K562 (cell line): ENCODE measurements at regions not wholly inside any gene's neighbourhood (a gene's known extent, or its start where the extent isn't known, plus 50 kb on each side); places are given as distances from the start of the nearest gene placed in this dataset.

ENCODE experiments used
- ATAC-seq: fragments of 200-7000 bp; cut with Tn5 transposase; 3 replicates; pipeline ENCODE4 v1.9.1; 2020; ENCODE audit warnings: moderate library complexity
- BruUV-seq: library from RNA; stranded (reverse); fragments of 400-500 nt; replicated peaks from 2 replicates; lab custom pipeline; 2021; lab: Mats Ljungman, UMichigan
- CTCF ChIA-PET: fragments of 300-600 bp; formaldehyde crosslinking; extraction: SDS; loops from one replicate; lab custom pipeline; 2021; ENCODE audit warnings: low intra/inter-chr PET ratio; lab: Yijun Ruan, JAX
- POLR2A ChIA-PET: fragments of 300-600, 350-650 bp; sonication (Branson Sonifier 250); formaldehyde crosslinking; extraction: SDS; loops from one replicate; lab custom pipeline; 2021; ENCODE audit warnings: antibody characterized with exemption, inconsistent platforms; lab: Yijun Ruan, JAX
- DNase-seq, 4 experiments: peaks; one replicate each; pipeline versions ENCODE4 v3.0.0 to v3.0.0-alpha.2; 2011 to 2018; ENCODE audit warnings: low spot score in 3 of 4, mixed read lengths in 3 of 4; ENCODE audit errors: extremely low read depth in 1 of 4
- FAIRE-seq: peaks from 2 replicates; lab custom pipeline; 2011; peaks lifted over from hg19 to GRCh38; lab: Jason Lieb, UNC
- H2AFZ ChIP-seq: 2 replicates; pipeline ENCODE4 v1.6.0; 2011; ENCODE audit warnings: low read depth, low read length, control low read depth, inconsistent platforms
- H3K27ac ChIP-seq: fragments of 200-600 bp; 3 replicates; pipeline ENCODE4 v1.8.0; 2011; ENCODE audit warnings: low read depth, mild to moderate bottlenecking, control low read depth, inconsistent platforms, low read length, moderate library complexity, mixed read lengths; ENCODE audit errors: extremely low read depth
- H3K27me3 ChIP-seq, 2 experiments: fragments of 300-600 bp in 1 of 2; 2 replicates in 1 of 2; 3 replicates in 1 of 2; pipeline versions ENCODE4 v1.6.0 to v1.8.0; 2011; ENCODE audit warnings: inconsistent platforms in 2 of 2, low read length in 2 of 2, mild to moderate bottlenecking in 1 of 2, mixed read lengths in 1 of 2, moderate library complexity in 1 of 2; ENCODE audit not compliant: control insufficient read depth in 2 of 2, insufficient read depth in 2 of 2
- H3K36me3 ChIP-seq: fragments of 300-600 bp; 3 replicates; pipeline ENCODE4 v1.8.0; 2011; ENCODE audit warnings: mild to moderate bottlenecking, low read length, inconsistent platforms; ENCODE audit not compliant: control insufficient read depth, insufficient read depth
- H3K4me1 ChIP-seq, 2 experiments: fragments of 200-600 bp in 1 of 2; replicated peaks in 1 of 2; 2 replicates in 1 of 2; 3 replicates in 1 of 2; pipeline versions ENCODE4 v1.5.1 to v1.8.0; 2011; ENCODE audit warnings: inconsistent platforms in 2 of 2, low read length in 2 of 2, mild to moderate bottlenecking in 1 of 2, mixed read lengths in 1 of 2, moderate library complexity in 1 of 2; ENCODE audit not compliant: control insufficient read depth in 2 of 2, insufficient read depth in 2 of 2
- H3K4me2 ChIP-seq: 2 replicates; pipeline ENCODE4 v1.6.1; 2011; ENCODE audit warnings: low read length, control low read depth, inconsistent platforms, mixed read lengths; ENCODE audit not compliant: insufficient read depth
- H3K4me3 ChIP-seq: fragments of 200-600 bp; sonication (generic), shearing (Covaris generic); 2 replicates; pipeline ENCODE4 v1.5.1; 2016; ENCODE audit warnings: control low read depth, inconsistent platforms
- H3K79me2 ChIP-seq: fragments of 200-600 bp; 3 replicates; pipeline ENCODE4 v1.8.0; 2011; ENCODE audit warnings: low read length, inconsistent platforms; ENCODE audit not compliant: control insufficient read depth, insufficient read depth
- H3K9ac ChIP-seq, 2 experiments: 2 replicates each; pipeline versions ENCODE4 v1.6.0 to v1.6.1; 2011; ENCODE audit warnings: low read depth in 2 of 2, low read length in 2 of 2, control low read depth in 1 of 2, inconsistent platforms in 1 of 2, mild to moderate bottlenecking in 1 of 2, mixed read lengths in 1 of 2; ENCODE audit not compliant: insufficient read depth in 1 of 2
- H3K9me1 ChIP-seq: one replicate; pipeline ENCODE4 v1.6.0; 2011; ENCODE audit warnings: inconsistent platforms, mild to moderate bottlenecking, low read length, moderate library complexity; ENCODE audit not compliant: control insufficient read depth, insufficient read depth
- H3K9me3 ChIP-seq: replicated peaks from 2 replicates; pipeline ENCODE4 v1.5.1; 2011; ENCODE audit warnings: low read depth, low read length, inconsistent platforms; ENCODE audit not compliant: control insufficient read depth, insufficient read depth
- H4K20me1 ChIP-seq: replicated peaks from 2 replicates; pipeline ENCODE4 v1.6.1; 2011; ENCODE audit warnings: low read length, inconsistent platforms, mixed read lengths; ENCODE audit not compliant: control insufficient read depth, insufficient read depth
- BRCA1 ChIP-seq, 2 experiments: fragments of 450-650 bp in 1 of 2; sonication (generic) in 1 of 2; formaldehyde crosslinking in 1 of 2; IDR thresholded peaks; 2 replicates each; pipeline versions ENCODE4 v1.5.0 to v1.6.1; 2017 to 2020; ENCODE audit warnings: mild to moderate bottlenecking in 1 of 2, missing genetic modification reagents in 1 of 2
- EP300 ChIP-seq: IDR thresholded peaks from 2 replicates; pipeline ENCODE4 v1.6.1; 2012; ENCODE audit warnings: low read length, improper control_type of control experiment
- FOXM1 ChIP-seq, 2 experiments: fragments of 450-650 bp in 1 of 2; sonication (generic) in 1 of 2; formaldehyde crosslinking in 1 of 2; IDR thresholded peaks; 2 replicates each; pipeline versions ENCODE4 v1.6.1 to v1.9.0; 2017 to 2022; ENCODE audit warnings: low read depth in 2 of 2, mild to moderate bottlenecking in 2 of 2, missing genetic modification reagents in 1 of 2, moderate library complexity in 1 of 2
- SNIP1 ChIP-seq: fragments of 450-650 bp; IDR thresholded peaks from 2 replicates; pipeline ENCODE4 v1.7.1; 2017; ENCODE audit warnings: low read depth, mild to moderate bottlenecking
- SOX6 ChIP-seq: fragments of 450-650 bp; IDR thresholded peaks from 2 replicates; pipeline ENCODE4 v1.6.1; 2014; ENCODE audit warnings: mild to moderate bottlenecking
- TEAD2 ChIP-seq: fragments of 450-650 bp; IDR thresholded peaks from 2 replicates; pipeline ENCODE4 v1.6.1; 2016; ENCODE audit warnings: missing genetic modification characterization, control low read depth, missing compliant biosample characterization
- WGBS: fragments of 100-300 bp; shearing (Covaris generic); methylation state at CpG from one replicate; pipeline ENCODE4 v1.1.6; 2016; ENCODE audit warnings: low coverage, mixed read lengths; ENCODE audit not compliant: insufficient coverage; ENCODE audit errors: missing lambda C conversion rate; 5-methylcytosine and 5-hydroxymethylcytosine counted together
- in situ Hi-C: fragments of 300-500 bp; cut with MboI; formaldehyde crosslinking; loops from 4 replicates; pipeline ENCODE4 v1.15.0; 2018; ENCODE audit warnings: inconsistent platforms, mixed read lengths
- intact Hi-C: fragments of 100-400 bp; cut with micrococcal nuclease; formaldehyde crosslinking; loops from 2 replicates; pipeline ENCODE4 v1.14.2; 2022
- TF ChIP-seq, protein P1 (sequence below): sonication (generic); formaldehyde crosslinking; IDR thresholded peaks from 2 replicates; pipeline ENCODE4 v1.4.0; 2020; ENCODE audit warnings: mild to moderate bottlenecking, missing genetic modification reagents
- TF ChIP-seq, protein P2 (sequence below): fragments of 450-650 bp; formaldehyde crosslinking; IDR thresholded peaks from 2 replicates; pipeline ENCODE4 v1.4.0; 2020; ENCODE audit warnings: mild to moderate bottlenecking, moderate library complexity

DNA sequence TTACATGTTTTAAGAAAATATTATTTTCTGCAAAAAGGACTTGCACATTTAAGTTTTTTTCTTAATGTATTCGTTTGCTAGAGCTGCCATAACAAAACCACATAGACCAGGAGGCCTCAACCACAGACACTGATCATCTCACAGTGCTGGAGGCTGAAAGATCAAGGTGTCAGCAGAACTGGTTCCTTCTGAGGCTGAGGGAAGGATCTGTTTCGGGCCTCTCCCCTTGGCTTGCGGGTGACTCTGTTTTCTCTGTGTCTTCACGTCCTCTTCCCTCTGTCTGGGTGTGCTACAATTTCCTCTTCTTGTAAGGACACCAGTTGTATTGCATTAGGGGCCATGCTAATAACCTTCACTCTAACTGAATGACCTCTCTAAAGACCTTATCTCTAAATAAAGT lies 364.2 kb downstream of the IRS2 start (continued):
- TF ChIP-seq TEAD2 (tag) (no peak), EP300 (no peak), SNIP1 (no peak), BRCA1 (IDR thresholded peaks at IDR 0.05) (no peak), BRCA1 (CRISPR knock-in tag; IDR thresholded peaks at IDR 0.05) (no peak), SOX6 (no peak)
- TF ChIP-seq, protein P1, sequence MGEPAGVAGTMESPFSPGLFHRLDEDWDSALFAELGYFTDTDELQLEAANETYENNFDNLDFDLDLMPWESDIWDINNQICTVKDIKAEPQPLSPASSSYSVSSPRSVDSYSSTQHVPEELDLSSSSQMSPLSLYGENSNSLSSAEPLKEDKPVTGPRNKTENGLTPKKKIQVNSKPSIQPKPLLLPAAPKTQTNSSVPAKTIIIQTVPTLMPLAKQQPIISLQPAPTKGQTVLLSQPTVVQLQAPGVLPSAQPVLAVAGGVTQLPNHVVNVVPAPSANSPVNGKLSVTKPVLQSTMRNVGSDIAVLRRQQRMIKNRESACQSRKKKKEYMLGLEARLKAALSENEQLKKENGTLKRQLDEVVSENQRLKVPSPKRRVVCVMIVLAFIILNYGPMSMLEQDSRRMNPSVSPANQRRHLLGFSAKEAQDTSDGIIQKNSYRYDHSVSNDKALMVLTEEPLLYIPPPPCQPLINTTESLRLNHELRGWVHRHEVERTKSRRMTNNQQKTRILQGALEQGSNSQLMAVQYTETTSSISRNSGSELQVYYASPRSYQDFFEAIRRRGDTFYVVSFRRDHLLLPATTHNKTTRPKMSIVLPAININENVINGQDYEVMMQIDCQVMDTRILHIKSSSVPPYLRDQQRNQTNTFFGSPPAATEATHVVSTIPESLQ (CRISPR knock-in tag), result no peak

DNA sequence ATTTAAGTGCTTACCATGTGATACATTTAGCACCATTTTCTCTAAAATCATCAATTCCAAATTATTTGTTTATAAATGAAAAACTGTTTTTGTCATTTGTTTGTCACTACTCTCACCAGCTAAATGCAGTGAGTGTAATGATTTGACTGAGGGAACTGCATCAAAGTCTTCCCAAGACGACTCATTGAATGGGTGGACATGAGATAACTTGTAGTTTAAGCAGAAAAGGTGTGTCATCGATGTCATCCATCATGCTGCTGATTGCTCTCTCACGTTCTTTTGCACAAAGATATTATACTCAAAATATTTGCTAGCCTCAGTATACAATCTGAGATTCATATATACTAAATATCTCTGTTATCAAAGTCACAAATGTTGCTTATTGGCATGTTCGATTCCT lies 366.5 kb downstream of the IRS2 start:
- in situ Hi-C loops (no loop called here), intact Hi-C loops (no loop called here)
- 3% methylated on average over 3 of the region's 4 CpGs for WGBS
- Histone ChIP-seq H3K27ac (no peak overlapping the region), H3K9ac (no peak overlapping the region), H4K20me1 (no peaks in the 10 kb centered on the region), H3K4me1 (no peaks in the 10 kb centered on the region), H3K4me3 (no peak overlapping the region), H2AFZ (no peak overlapping the region), H3K4me2 (no peak overlapping the region), H3K27me3 (no peaks in the 10 kb centered on the region), H3K9me1 (no peaks in the 10 kb centered on the region), H3K9me3 (no peaks in the 10 kb centered on the region), H3K79me2 (no peaks in the 10 kb centered on the region), H3K36me3 (no peaks in the 10 kb centered on the region)
- FAIRE-seq, result no peak
- TF ChIP-seq FOXM1 (IDR thresholded peaks at IDR 0.05; ENCODE audit: low read depth) (no peak), FOXM1 (CRISPR knock-in tag; IDR thresholded peaks at IDR 0.05; ENCODE audit: low read depth) (no peak)
- TF ChIP-seq, protein P2, sequence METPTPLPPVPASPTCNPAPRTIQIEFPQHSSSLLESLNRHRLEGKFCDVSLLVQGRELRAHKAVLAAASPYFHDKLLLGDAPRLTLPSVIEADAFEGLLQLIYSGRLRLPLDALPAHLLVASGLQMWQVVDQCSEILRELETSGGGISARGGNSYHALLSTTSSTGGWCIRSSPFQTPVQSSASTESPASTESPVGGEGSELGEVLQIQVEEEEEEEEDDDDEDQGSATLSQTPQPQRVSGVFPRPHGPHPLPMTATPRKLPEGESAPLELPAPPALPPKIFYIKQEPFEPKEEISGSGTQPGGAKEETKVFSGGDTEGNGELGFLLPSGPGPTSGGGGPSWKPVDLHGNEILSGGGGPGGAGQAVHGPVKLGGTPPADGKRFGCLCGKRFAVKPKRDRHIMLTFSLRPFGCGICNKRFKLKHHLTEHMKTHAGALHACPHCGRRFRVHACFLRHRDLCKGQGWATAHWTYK (CRISPR knock-in tag), result no peak
- ATAC-seq, result no peak
- POLR2A ChIA-PET, result no interaction called here
- no TSS peak for BruUV-seq
- CTCF ChIA-PET, result no interaction called here
- no peak for DNase-seq
